HCT116 (cell line): ENCODE measurements at regions not wholly inside any gene's neighbourhood (a gene's known extent, or its start where the extent isn't known, plus 50 kb on each side); places are given as distances from the start of the nearest gene placed in this dataset.

Experiments
- ATAC-seq: fragments of 200-7000 bp; cut with Tn5 transposase; 2 replicates; pipeline ENCODE4 v1.9.1; 2020; ENCODE audit warnings: mild to moderate bottlenecking, moderate library complexity
- BruUV-seq: library from RNA; stranded (reverse); fragments of 400-500 nt; replicated peaks from 2 replicates; lab custom pipeline; 2021; lab: Mats Ljungman, UMichigan
- CTCF ChIA-PET: fragments of 300-600 bp; sonication (Branson Sonifier 250); formaldehyde crosslinking; loops from one replicate; lab custom pipeline; 2021; ENCODE audit warnings: antibody characterized with exemption; lab: Charles Lee
- POLR2A ChIA-PET: fragments of 300-600, 350-600 bp; sonication (Branson Sonifier 250); formaldehyde crosslinking; loops from one replicate; lab custom pipeline; 2021; ENCODE audit warnings: antibody characterized with exemption; lab: Charles Lee
- RAD21 ChIA-PET, 2 experiments: fragments of 300-600 bp; sonication (Branson Sonifier 250); formaldehyde crosslinking; loops; one replicate each; lab custom pipeline; 2023; ENCODE audit warnings: low total read pairs in 2 of 2; ENCODE audit not compliant: uncharacterized antibody in 2 of 2, unreplicated experiment in 2 of 2, low non-redundant PET in 1 of 2; lab: Charles Lee
- DNase-seq: peaks from one replicate; pipeline ENCODE4 v3.0.0-alpha.2; 2010; ENCODE audit warnings: low read depth, low spot score
- H2AFZ ChIP-seq: fragments of 200-600 bp; shearing (Covaris generic), sonication (generic); 2 replicates; pipeline ENCODE4 v1.6.1; 2017; ENCODE audit warnings: low read depth, mixed run types, mixed read lengths, antibody characterized with exemption, low read length; ENCODE audit not compliant: poor library complexity, severe bottlenecking
- H3K27ac ChIP-seq: 2 replicates; pipeline ENCODE4 v1.5.1; 2012; ENCODE audit warnings: low read depth, low read length
- H3K27me3 ChIP-seq: fragments of 200-600 bp; sonication (generic); 2 replicates; pipeline ENCODE4 v1.6.1; 2016; ENCODE audit warnings: mixed run types, low read length, mixed read lengths; ENCODE audit not compliant: insufficient read depth
- H3K36me3 ChIP-seq, 2 experiments: fragments of 200-500 bp in 1 of 2; fragments of 200-600 bp in 1 of 2; sonication (Bioruptor generic) in 1 of 2; sonication (generic) in 1 of 2; 2 replicates each; pipeline versions ENCODE4 v1.5.1 to v1.6.1; 2014 to 2016; ENCODE audit warnings: low read length in 2 of 2, inconsistent platforms in 1 of 2, mixed read lengths in 1 of 2, mixed run types in 1 of 2; ENCODE audit not compliant: insufficient read depth in 2 of 2, control insufficient read depth in 1 of 2
- H3K4me1 ChIP-seq, 2 experiments: fragments of 200-600 bp in 1 of 2; sonication (generic) in 1 of 2; 2 replicates each; pipeline versions ENCODE4 v1.5.1 to v1.6.1; 2012 to 2017; ENCODE audit warnings: low read length in 2 of 2, inconsistent platforms in 1 of 2, mild to moderate bottlenecking in 1 of 2, mixed read lengths in 1 of 2, mixed run types in 1 of 2, moderate library complexity in 1 of 2; ENCODE audit not compliant: insufficient read depth in 2 of 2, control insufficient read depth in 1 of 2
- H3K4me2 ChIP-seq: fragments of 200-600 bp; sonication (generic); 2 replicates; pipeline ENCODE4 v1.6.1; 2017; ENCODE audit warnings: mixed run types, low read length, mixed read lengths
- H3K4me3 ChIP-seq, 2 experiments: fragments of 200-600 bp in 1 of 2; sonication (generic) in 1 of 2; replicated peaks in 1 of 2; 2 replicates each; pipeline ENCODE4 v1.5.1; 2011 to 2016; ENCODE audit warnings: low read length in 2 of 2, control low read depth in 1 of 2, low read depth in 1 of 2, mild to moderate bottlenecking in 1 of 2, mixed read lengths in 1 of 2, mixed run types in 1 of 2
- H3K79me2 ChIP-seq: fragments of 200-600 bp; sonication (generic); 2 replicates; pipeline ENCODE4 v1.6.1; 2017; ENCODE audit warnings: mild to moderate bottlenecking, mixed run types, low read length, moderate library complexity, mixed read lengths; ENCODE audit not compliant: insufficient read depth
- H3K9ac ChIP-seq: fragments of 200-600 bp; sonication (generic); 2 replicates; pipeline ENCODE4 v1.6.1; 2016; ENCODE audit warnings: low read length, mixed read lengths
- H3K9me2 ChIP-seq: fragments of 200-600 bp; sonication (generic), shearing (Covaris generic); 2 replicates; pipeline ENCODE4 v1.6.1; 2017; ENCODE audit warnings: mixed run types, mild to moderate bottlenecking, moderate library complexity; ENCODE audit not compliant: insufficient read depth
- H3K9me3 ChIP-seq, 2 experiments: fragments of 200-500 bp in 1 of 2; fragments of 200-600 bp in 1 of 2; sonication (Bioruptor generic) in 1 of 2; sonication (generic) in 1 of 2; 2 replicates each; pipeline ENCODE4 v1.6.1; 2014 to 2017; ENCODE audit warnings: low read length in 2 of 2, mixed read lengths in 2 of 2, inconsistent platforms in 1 of 2, low read depth in 1 of 2, mild to moderate bottlenecking in 1 of 2, mixed run types in 1 of 2, moderate library complexity in 1 of 2; ENCODE audit not compliant: control insufficient read depth in 1 of 2, insufficient read depth in 1 of 2
- H4K20me1 ChIP-seq: fragments of 200-600 bp; sonication (generic), shearing (Covaris generic); 2 replicates; pipeline ENCODE4 v1.6.1; 2017; ENCODE audit warnings: mixed run types, mild to moderate bottlenecking, moderate library complexity; ENCODE audit not compliant: insufficient read depth
- CBX3 ChIP-seq: IDR thresholded peaks from 2 replicates; pipeline ENCODE4 v1.6.1; 2012; ENCODE audit warnings: low read depth
- ELF1 ChIP-seq: IDR thresholded peaks from 2 replicates; pipeline ENCODE4 v1.6.1; 2012; ENCODE audit warnings: low read depth, borderline replicate concordance
- EZH2phosphoT487 ChIP-seq: fragments of 200-600 bp; IDR thresholded peaks from 2 replicates; pipeline ENCODE4 v1.6.1; 2018; ENCODE audit warnings: antibody characterized with exemption, borderline replicate concordance
- FOSL1 ChIP-seq: IDR thresholded peaks from 2 replicates; pipeline ENCODE4 v1.6.1; 2012; ENCODE audit warnings: low read depth
- RAD21 ChIP-seq: IDR thresholded peaks from 2 replicates; pipeline ENCODE4 v1.6.1; 2012; ENCODE audit warnings: low read depth, mild to moderate bottlenecking
- SIN3A ChIP-seq: IDR thresholded peaks from 2 replicates; pipeline ENCODE4 v1.6.1; 2012; ENCODE audit warnings: low read depth
- SP1 ChIP-seq: IDR thresholded peaks from 2 replicates; pipeline ENCODE4 v1.6.1; 2012; ENCODE audit warnings: low read depth
- ZNF274 ChIP-seq: fragments of 200-500 bp; sonication (Bioruptor generic); IDR thresholded peaks from 2 replicates; pipeline ENCODE4 v1.6.1; 2014; ENCODE audit warnings: mild to moderate bottlenecking, low read depth, low read length, inconsistent platforms
- intact Hi-C: fragments of 100-400 bp; cut with micrococcal nuclease; formaldehyde crosslinking; loops from 2 replicates; pipeline ENCODE4 v1.10.0; 2022
- TF ChIP-seq, protein P1 (sequence below): IDR thresholded peaks from 2 replicates; pipeline ENCODE4 v1.6.1; 2012; ENCODE audit warnings: low read depth
- TF ChIP-seq, protein P2 (sequence below): IDR thresholded peaks from 2 replicates; pipeline ENCODE4 v1.6.1; 2012
- TF ChIP-seq, protein P3 (sequence below), 3 experiments: fragments of 200-600 bp in 1 of 3; sonication (generic) in 1 of 3; IDR thresholded peaks in 2 of 3; conservative IDR thresholded peaks in 1 of 3; 2 replicates each; pipeline ENCODE4 v1.5.1; 2012 to 2017; ENCODE audit warnings: low read depth in 2 of 3, low read length in 2 of 3, antibody characterized with exemption in 1 of 3, borderline replicate concordance in 1 of 3, control low read depth in 1 of 3, mild to moderate bottlenecking in 1 of 3, mixed read lengths in 1 of 3, mixed run types in 1 of 3, moderate library complexity in 1 of 3; ENCODE audit not compliant: insufficient read depth in 1 of 3
- TF ChIP-seq, protein P4 (sequence below): IDR thresholded peaks from 2 replicates; pipeline ENCODE4 v1.6.1; 2011; ENCODE audit warnings: mild to moderate bottlenecking, low read length, moderate library complexity; ENCODE audit not compliant: insufficient replicate concordance; ENCODE audit errors: extremely low read depth
- TF ChIP-seq, protein P5 (sequence below): IDR thresholded peaks from 2 replicates; pipeline ENCODE4 v1.6.1; 2012

DNA sequence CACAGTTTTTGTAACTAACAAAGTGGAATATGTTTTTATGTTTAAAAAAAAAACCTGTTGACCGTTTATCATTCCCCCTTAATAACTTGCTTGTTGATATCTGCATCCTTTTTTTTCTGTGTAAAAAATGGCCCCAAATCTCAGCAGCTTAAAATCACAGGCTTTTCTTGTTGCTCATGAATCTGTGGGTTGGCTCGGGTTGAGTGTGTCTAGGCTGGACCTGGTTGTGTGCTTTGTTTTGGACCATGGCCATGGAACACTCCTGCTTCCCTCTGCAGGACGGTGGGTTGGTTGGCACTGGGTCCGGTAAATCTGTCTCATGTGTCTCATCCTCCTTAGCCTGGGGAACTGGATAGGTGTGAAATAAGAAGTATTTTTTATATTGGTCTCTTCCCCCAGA lies 139.0 kb upstream of the LINC00305 start (continued):
- TF ChIP-seq, protein P1, sequence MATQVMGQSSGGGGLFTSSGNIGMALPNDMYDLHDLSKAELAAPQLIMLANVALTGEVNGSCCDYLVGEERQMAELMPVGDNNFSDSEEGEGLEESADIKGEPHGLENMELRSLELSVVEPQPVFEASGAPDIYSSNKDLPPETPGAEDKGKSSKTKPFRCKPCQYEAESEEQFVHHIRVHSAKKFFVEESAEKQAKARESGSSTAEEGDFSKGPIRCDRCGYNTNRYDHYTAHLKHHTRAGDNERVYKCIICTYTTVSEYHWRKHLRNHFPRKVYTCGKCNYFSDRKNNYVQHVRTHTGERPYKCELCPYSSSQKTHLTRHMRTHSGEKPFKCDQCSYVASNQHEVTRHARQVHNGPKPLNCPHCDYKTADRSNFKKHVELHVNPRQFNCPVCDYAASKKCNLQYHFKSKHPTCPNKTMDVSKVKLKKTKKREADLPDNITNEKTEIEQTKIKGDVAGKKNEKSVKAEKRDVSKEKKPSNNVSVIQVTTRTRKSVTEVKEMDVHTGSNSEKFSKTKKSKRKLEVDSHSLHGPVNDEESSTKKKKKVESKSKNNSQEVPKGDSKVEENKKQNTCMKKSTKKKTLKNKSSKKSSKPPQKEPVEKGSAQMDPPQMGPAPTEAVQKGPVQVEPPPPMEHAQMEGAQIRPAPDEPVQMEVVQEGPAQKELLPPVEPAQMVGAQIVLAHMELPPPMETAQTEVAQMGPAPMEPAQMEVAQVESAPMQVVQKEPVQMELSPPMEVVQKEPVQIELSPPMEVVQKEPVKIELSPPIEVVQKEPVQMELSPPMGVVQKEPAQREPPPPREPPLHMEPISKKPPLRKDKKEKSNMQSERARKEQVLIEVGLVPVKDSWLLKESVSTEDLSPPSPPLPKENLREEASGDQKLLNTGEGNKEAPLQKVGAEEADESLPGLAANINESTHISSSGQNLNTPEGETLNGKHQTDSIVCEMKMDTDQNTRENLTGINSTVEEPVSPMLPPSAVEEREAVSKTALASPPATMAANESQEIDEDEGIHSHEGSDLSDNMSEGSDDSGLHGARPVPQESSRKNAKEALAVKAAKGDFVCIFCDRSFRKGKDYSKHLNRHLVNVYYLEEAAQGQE = no peak
- no peak for TF ChIP-seq RAD21

DNA sequence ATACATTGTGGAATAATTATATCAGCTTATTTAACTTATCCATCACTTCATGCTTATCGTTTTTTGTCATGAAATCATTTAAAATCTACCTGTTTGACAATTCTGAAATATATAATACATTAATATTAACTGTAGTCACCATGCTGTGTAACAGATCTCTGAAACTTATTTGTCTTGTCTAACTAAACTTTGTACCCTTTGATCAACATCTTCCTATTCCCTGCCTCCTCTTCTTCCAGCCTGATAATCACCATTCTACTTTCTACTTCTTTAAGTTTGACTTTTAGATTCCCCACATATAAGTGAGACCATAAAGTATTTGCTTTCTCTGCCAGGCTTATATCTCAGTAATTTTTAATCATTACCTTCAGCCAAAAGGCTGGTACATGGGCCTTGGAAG lies 134.2 kb upstream of the LINC00305 start:
- Histone ChIP-seq H3K79me2 (no peaks in the 10 kb centered on the region), H3K9ac (no peak overlapping the region), H3K4me2 (no peak overlapping the region), H3K36me3 (no peaks in the 10 kb centered on the region), H3K9me3 (peaks cover 3 to 5% of the 10 kb centered on the region in 2 experiments; a peak in 2 of 4 replicates), H3K9me2 (no peaks in the 10 kb centered on the region), H2AFZ (no peak overlapping the region), H4K20me1 (no peaks in the 10 kb centered on the region), H3K4me3 (no peak overlapping the region), H3K27me3 (no peaks in the 10 kb centered on the region), H3K4me1 (no peaks in the 10 kb centered on the region), H3K27ac (no peak overlapping the region)
- ChIA-PET CTCF (no interaction called here), RAD21 (no interaction called here), POLR2A (no interaction called here)
- DNase-seq (no peak), ATAC-seq (no peak)
- no TSS peak for BruUV-seq
- intact Hi-C loops = no loop called here
- TF ChIP-seq, protein P2, sequence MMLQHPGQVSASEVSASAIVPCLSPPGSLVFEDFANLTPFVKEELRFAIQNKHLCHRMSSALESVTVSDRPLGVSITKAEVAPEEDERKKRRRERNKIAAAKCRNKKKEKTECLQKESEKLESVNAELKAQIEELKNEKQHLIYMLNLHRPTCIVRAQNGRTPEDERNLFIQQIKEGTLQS = no peak
- TF ChIP-seq, protein P3, sequence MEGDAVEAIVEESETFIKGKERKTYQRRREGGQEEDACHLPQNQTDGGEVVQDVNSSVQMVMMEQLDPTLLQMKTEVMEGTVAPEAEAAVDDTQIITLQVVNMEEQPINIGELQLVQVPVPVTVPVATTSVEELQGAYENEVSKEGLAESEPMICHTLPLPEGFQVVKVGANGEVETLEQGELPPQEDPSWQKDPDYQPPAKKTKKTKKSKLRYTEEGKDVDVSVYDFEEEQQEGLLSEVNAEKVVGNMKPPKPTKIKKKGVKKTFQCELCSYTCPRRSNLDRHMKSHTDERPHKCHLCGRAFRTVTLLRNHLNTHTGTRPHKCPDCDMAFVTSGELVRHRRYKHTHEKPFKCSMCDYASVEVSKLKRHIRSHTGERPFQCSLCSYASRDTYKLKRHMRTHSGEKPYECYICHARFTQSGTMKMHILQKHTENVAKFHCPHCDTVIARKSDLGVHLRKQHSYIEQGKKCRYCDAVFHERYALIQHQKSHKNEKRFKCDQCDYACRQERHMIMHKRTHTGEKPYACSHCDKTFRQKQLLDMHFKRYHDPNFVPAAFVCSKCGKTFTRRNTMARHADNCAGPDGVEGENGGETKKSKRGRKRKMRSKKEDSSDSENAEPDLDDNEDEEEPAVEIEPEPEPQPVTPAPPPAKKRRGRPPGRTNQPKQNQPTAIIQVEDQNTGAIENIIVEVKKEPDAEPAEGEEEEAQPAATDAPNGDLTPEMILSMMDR (IDR thresholded peaks at IDR 0.05 in 2 of 3, conservative IDR thresholded peaks at IDR 0.05 in 1 of 3; ENCODE audit: borderline replicate concordance in 1 of 3, insufficient read depth in 1 of 3, low read depth in 2 of 3, low read length in 2 of 3) = no peak
- TF ChIP-seq, protein P4, sequence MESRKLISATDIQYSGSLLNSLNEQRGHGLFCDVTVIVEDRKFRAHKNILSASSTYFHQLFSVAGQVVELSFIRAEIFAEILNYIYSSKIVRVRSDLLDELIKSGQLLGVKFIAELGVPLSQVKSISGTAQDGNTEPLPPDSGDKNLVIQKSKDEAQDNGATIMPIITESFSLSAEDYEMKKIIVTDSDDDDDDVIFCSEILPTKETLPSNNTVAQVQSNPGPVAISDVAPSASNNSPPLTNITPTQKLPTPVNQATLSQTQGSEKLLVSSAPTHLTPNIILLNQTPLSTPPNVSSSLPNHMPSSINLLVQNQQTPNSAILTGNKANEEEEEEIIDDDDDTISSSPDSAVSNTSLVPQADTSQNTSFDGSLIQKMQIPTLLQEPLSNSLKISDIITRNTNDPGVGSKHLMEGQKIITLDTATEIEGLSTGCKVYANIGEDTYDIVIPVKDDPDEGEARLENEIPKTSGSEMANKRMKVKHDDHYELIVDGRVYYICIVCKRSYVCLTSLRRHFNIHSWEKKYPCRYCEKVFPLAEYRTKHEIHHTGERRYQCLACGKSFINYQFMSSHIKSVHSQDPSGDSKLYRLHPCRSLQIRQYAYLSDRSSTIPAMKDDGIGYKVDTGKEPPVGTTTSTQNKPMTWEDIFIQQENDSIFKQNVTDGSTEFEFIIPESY = no peak
- TF ChIP-seq FOSL1 = no peak
- TF ChIP-seq SP1 = no peak
- TF ChIP-seq, protein P1 = no peak
- TF ChIP-seq, protein P5, sequence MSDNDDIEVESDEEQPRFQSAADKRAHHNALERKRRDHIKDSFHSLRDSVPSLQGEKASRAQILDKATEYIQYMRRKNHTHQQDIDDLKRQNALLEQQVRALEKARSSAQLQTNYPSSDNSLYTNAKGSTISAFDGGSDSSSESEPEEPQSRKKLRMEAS = no peak
- no peak for TF ChIP-seq SIN3A
- no peak for TF ChIP-seq CBX3
- no peak for TF ChIP-seq RAD21
- TF ChIP-seq EZH2phosphoT487 = no peak
- TF ChIP-seq ZNF274 = no peak
- no peak for TF ChIP-seq ELF1
